CD4-positive, CD25-positive, alpha-beta regulatory T cell (primary cell): ENCODE measurements at regions not wholly inside any gene's neighbourhood (a gene's known extent, or its start where the extent isn't known, plus 50 kb on each side); places are given as distances from the start of the nearest gene placed in this dataset.
"Not testable (repeated sequence)": the region's sequence is repeated elsewhere in the genome, so short reads cannot be mapped to it uniquely, and the experiment has no call there.

ENCODE experiments used
- ATAC-seq, 2 donors: fragments of 150-1000 bp; cut with Tn5 transposase; one replicate each; pipeline ENCODE4 v1.10.0; 2021; ENCODE audit warnings: low read depth in 2 of 2, moderate number of reproducible peaks in 2 of 2, moderate library complexity in 1 of 2
- DNase-seq, 3 donors: peaks; one replicate each; pipeline versions ENCODE4 v3.0.0 to v3.0.0-alpha.2; 2012 to 2022; ENCODE audit warnings: mixed read lengths in 1 of 3
- H3K27ac ChIP-seq: one replicate; pipeline ENCODE4 v1.7.0; 2013; ENCODE audit warnings: mild to moderate bottlenecking, low read length; ENCODE audit not compliant: insufficient read depth, poor library complexity, severe bottlenecking
- H3K27me3 ChIP-seq: one replicate; pipeline ENCODE4 v1.7.0; 2013; ENCODE audit warnings: low read length; ENCODE audit not compliant: control insufficient read depth, insufficient read depth
- H3K36me3 ChIP-seq: one replicate; pipeline ENCODE4 v1.7.0; 2013; ENCODE audit warnings: mild to moderate bottlenecking, low read length, moderate library complexity; ENCODE audit not compliant: control insufficient read depth, insufficient read depth
- H3K4me1 ChIP-seq: 2 replicates; pipeline ENCODE4 v1.7.0; 2013; ENCODE audit warnings: mild to moderate bottlenecking, low read length; ENCODE audit not compliant: insufficient read depth, control insufficient read depth, poor library complexity, severe bottlenecking
- H3K4me3 ChIP-seq: one replicate; pipeline ENCODE4 v1.7.0; 2013; ENCODE audit warnings: low read depth, mild to moderate bottlenecking, low read length, moderate library complexity
- H3K9me3 ChIP-seq, 2 experiments: 1 replicate in 1 of 2; 2 replicates in 1 of 2; pipeline ENCODE4 v1.7.0; 2013; ENCODE audit warnings: low read length in 2 of 2, mild to moderate bottlenecking in 1 of 2, moderate library complexity in 1 of 2; ENCODE audit not compliant: control insufficient read depth in 2 of 2
- H3K27ac Mint-ChIP-seq, 3 donors: one replicate each; pipeline ENCODE4 v1.8.0; 2020 to 2022; ENCODE audit warnings: mild to moderate bottlenecking in 3 of 3, mixed read lengths in 3 of 3, moderate library complexity in 2 of 3
- H3K27me3 Mint-ChIP-seq: one replicate; pipeline ENCODE4 v1.8.0; 2022; ENCODE audit warnings: mild to moderate bottlenecking, mixed read lengths
- H3K36me3 Mint-ChIP-seq: one replicate; pipeline ENCODE4 v1.8.0; 2020; ENCODE audit warnings: mixed read lengths
- H3K4me1 Mint-ChIP-seq, 4 donors: one replicate each; pipeline ENCODE4 v1.8.0; 2020 to 2022; ENCODE audit warnings: mixed read lengths in 4 of 4, mild to moderate bottlenecking in 1 of 4
- H3K4me3 Mint-ChIP-seq, 4 donors: one replicate each; pipeline ENCODE4 v1.8.0; 2020 to 2022; ENCODE audit warnings: mild to moderate bottlenecking in 4 of 4, mixed read lengths in 4 of 4, moderate library complexity in 3 of 4
- H3K9me3 Mint-ChIP-seq, 7 donors: one replicate each; pipeline ENCODE4 v1.8.0; 2020 to 2022; ENCODE audit warnings: mixed read lengths in 7 of 7, mild to moderate bottlenecking in 3 of 7, moderate library complexity in 2 of 7

DNA sequence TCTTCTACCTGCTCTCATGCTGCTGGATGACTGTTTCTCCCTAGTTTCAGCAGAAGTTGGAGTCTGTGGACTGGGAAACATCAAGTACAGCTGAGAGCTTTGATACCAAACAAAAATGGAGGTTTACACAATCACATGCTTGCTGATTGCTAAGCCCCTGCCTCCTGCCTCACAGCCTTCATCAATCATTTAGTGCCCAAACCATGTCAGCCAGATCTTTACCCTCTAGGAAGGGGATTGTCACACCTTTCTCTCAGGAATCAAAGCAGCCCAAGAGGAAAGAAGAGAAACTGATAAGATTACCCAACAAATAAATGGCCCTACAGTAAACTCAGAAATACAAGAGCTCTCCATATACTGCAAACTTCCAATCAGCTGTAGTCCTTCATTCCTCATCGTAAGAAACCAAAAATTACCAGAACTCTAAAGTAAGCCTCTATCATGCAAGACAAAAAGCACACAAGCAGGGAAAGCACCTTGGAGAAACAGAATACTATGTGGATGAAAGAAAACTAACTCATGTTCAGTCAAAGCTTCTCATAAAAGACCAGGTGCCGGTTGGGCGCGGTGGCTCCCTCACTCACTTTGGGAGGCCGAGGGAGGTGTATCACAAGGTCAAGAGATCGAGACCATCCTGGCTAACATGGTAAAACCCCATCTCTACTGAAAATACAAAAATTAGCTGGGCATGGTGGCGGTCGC is 63.6 kb upstream of the RESF1 start:
- Mint-ChIP-seq H3K36me3 (peaks cover 17% of the 10 kb centered on the region), H3K4me3 (peak overlapping the region; percentile 72 to 85 (median 78)), H3K27ac (peak overlapping the region; percentile 92 to 99 (median 95)), H3K9me3 (peaks cover 6 to 62% (median 14%) of the 10 kb centered on the region in 7 donors), H3K4me1 (peaks cover 19 to 85% (median 38%) of the 10 kb centered on the region in 4 donors), H3K27me3 (peaks cover 5% of the 10 kb centered on the region)
- peak overlapping the region; percentile 87 for H3K27ac ChIP-seq
- DNase-seq (no peak), ATAC-seq (no peak)
- peaks cover 15 to 37% of the 10 kb centered on the region in 2 experiments for H3K9me3 ChIP-seq
- no peaks in the 10 kb centered on the region for H3K36me3 ChIP-seq
- H3K4me3 ChIP-seq: peak overlapping the region; percentile 49
- peaks cover 46% of the 10 kb centered on the region for H3K4me1 ChIP-seq
- H3K27me3 ChIP-seq: no peaks in the 10 kb centered on the region

GRCh38 chr12:31890295-31891285 is 68.6 kb upstream of the RESF1 start:
- peak in 2 of 3 donors; percentile 78 to 83 for DNase-seq
- H3K9me3 ChIP-seq: peaks cover 25 to 42% of the 10 kb centered on the region in 2 experiments
- H3K27ac ChIP-seq: peak overlapping the region; percentile 73

DNA sequence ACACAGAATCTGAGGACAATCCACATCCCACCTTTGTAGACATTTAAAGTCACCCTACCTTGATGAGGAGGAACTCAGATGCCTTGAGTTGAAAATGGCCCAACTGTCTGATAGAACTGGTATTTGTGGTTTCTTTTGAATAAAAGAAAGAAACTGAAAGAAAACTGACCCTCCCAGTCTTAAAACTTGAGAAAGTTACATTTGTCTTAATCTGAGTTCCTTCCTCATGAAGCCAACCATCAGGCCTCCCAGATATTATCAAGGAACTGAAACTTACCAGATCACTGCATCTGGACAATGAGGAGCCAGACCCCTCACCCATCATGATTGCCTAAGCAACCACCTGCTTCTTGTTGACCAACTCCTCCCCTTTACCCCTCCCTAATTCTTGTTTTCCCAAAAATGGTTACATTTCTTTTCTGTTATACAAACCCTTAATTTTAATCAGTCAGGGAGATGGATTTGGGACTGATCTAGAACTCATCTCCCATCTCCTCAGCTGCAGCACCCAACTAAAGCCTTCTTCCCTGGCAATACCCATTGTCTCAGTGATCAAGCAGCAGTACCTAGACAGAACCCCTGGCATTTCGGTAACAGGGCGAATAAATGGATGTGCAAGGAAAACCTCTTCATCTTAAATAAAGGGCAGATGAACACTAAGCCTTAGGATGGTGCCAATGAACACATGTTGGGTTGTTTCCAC is 72.0 kb upstream of the RESF1 start:
- no peak for ATAC-seq
- Mint-ChIP-seq H3K27ac (peak overlapping the region; percentile 81 to 95 (median 82)), H3K36me3 (peaks cover 12% of the 10 kb centered on the region), H3K4me1 (peaks cover 16 to 56% (median 35%) of the 10 kb centered on the region in 4 donors), H3K27me3 (no peaks in the 10 kb centered on the region), H3K4me3 (peak overlapping the region; percentile 33 to 48 (median 45)), H3K9me3 (peaks cover 0 to 42% (median 17%) of the 10 kb centered on the region in 7 donors)
- Histone ChIP-seq H3K36me3 (no peaks in the 10 kb centered on the region), H3K27me3 (no peaks in the 10 kb centered on the region), H3K4me3 (peak overlapping the region; percentile 29), H3K4me1 (peaks cover 19% of the 10 kb centered on the region), H3K27ac (no peak overlapping the region), H3K9me3 (peaks cover 21 to 30% of the 10 kb centered on the region in 2 experiments)
- no peak for DNase-seq

More at GRCh38 chr12:31890295-31891285, 68.6 kb upstream of the RESF1 start:
- Mint-ChIP-seq H3K36me3 (peaks cover 15% of the 10 kb centered on the region), H3K4me3 (peak overlapping the region; percentile 29 to 80 (median 66)), H3K27me3 (no peaks in the 10 kb centered on the region), H3K4me1 (peaks cover 20 to 79% (median 47%) of the 10 kb centered on the region in 4 donors), H3K9me3 (peaks cover under 1 to 59% (median 21%) of the 10 kb centered on the region in 7 donors), H3K27ac (peak overlapping the region; percentile 84 to 93 (median 92))
- H3K36me3 ChIP-seq: no peaks in the 10 kb centered on the region
- peak overlapping the region; percentile 75 for H3K4me3 ChIP-seq
- peak; percentile 94 to 97 for ATAC-seq
- H3K27me3 ChIP-seq: no peaks in the 10 kb centered on the region
- peaks cover 40% of the 10 kb centered on the region for H3K4me1 ChIP-seq

GRCh38 chr12:31882682-31883081 is 76.5 kb upstream of the RESF1 start:
- peaks cover 10 to 17% of the 10 kb centered on the region in 2 experiments for H3K9me3 ChIP-seq
- not testable (repeated sequence) for H3K4me1 ChIP-seq, H3K27ac ChIP-seq, H3K4me3 ChIP-seq, H3K36me3 ChIP-seq, DNase-seq, ATAC-seq, H3K27me3 ChIP-seq, H3K27ac Mint-ChIP-seq, H3K27me3 Mint-ChIP-seq, H3K4me3 Mint-ChIP-seq
- Mint-ChIP-seq H3K36me3 (peaks cover 15% of the 10 kb centered on the region), H3K4me1 (peaks cover 19 to 41% (median 35%) of the 10 kb centered on the region in 4 donors), H3K9me3 (peaks cover 0 to 31% (median 12%) of the 10 kb centered on the region in 7 donors)

DNA sequence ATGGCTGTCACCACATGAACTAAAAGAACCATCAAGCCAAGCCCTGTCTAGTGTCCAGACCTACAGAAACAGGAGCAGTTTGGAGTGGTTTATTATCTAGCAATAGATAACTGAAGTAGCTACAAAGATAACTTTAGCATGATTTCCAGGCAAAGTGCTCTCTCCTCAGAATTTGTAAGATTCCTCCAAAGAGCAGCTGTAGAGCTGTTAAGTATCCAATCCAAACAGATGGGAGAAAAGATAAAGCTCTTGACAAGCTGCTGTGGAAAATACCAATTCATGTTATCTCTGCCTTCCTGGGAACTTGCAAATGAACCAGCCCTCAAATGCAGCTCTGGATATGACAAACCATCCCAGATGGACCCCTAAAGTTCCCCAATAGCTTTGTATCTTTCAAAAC is 78.9 kb upstream of the RESF1 start:
- Mint-ChIP-seq H3K4me3 (no peak overlapping the region), H3K27ac (peak overlapping the region in 2 of 3 donors; percentile 55 to 56), H3K27me3 (no peaks in the 10 kb centered on the region), H3K9me3 (peaks cover 0 to 13% (median 3%) of the 10 kb centered on the region in 7 donors), H3K36me3 (peaks cover 4% of the 10 kb centered on the region), H3K4me1 (peaks cover 9 to 42% (median 28%) of the 10 kb centered on the region in 4 donors)
- ATAC-seq (no peak), DNase-seq (no peak)
- H3K27me3 ChIP-seq: no peaks in the 10 kb centered on the region
- H3K4me1 ChIP-seq: peaks cover 4% of the 10 kb centered on the region
- H3K27ac ChIP-seq: no peak overlapping the region
- H3K36me3 ChIP-seq: no peaks in the 10 kb centered on the region
- H3K4me3 ChIP-seq: no peak overlapping the region
- no peaks in the 10 kb centered on the region for H3K9me3 ChIP-seq

DNA sequence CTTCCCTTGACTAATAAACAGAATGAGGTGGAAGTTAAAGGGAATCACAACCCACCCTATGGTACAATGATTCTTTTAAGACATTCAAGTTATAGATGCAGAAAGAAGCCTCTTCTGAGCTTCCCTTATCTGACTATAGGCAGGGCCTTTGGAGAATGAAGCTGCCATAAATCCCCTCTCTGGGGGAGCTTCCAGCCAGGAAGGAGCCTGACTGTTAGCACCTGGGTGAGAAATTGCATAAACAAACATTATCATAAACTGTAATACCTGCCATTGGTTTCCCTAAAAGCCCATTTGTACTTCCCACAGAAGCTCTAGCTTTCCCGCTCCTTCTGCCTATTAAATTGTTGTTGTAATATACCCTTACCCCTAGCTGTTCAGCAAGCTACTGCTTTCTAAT is 81.3 kb upstream of the RESF1 start:
- no peak overlapping the region for H3K27ac ChIP-seq
- Mint-ChIP-seq H3K27me3 (no peaks in the 10 kb centered on the region), H3K4me1 (peaks cover 15 to 52% (median 44%) of the 10 kb centered on the region in 4 donors), H3K27ac (peak overlapping the region; percentile 21 to 80 (median 65)), H3K9me3 (peaks cover 0 to 8% (median 0%) of the 10 kb centered on the region in 7 donors), H3K36me3 (peaks cover 4% of the 10 kb centered on the region), H3K4me3 (no peak overlapping the region)
- no peaks in the 10 kb centered on the region for H3K27me3 ChIP-seq
- H3K9me3 ChIP-seq: no peaks in the 10 kb centered on the region
- H3K4me3 ChIP-seq: no peak overlapping the region
- peaks cover 17% of the 10 kb centered on the region for H3K4me1 ChIP-seq
- ATAC-seq (no peak), DNase-seq (no peak)
- H3K36me3 ChIP-seq: no peaks in the 10 kb centered on the region
